ENCODE measurements at regions not wholly inside any gene's neighbourhood (a gene's known extent, or its start where the extent isn't known, plus 50 kb on each side); places are given as distances from the start of the nearest gene placed in this dataset.

- TF ChIP-seq POLR2A (IDR thresholded peaks at IDR 0.05; ENCODE audit: borderline replicate concordance, extremely low read depth, insufficient read depth, insufficient read length) = no peak
- TF ChIP-seq SIN3A (IDR thresholded peaks at IDR 0.05; ENCODE audit: low read depth) = no peak
- TF ChIP-seq ATF3 (IDR thresholded peaks at IDR 0.05) = no peak
- TF ChIP-seq CTCF (IDR thresholded peaks at IDR 0.05 in 2 of 3, conservative IDR thresholded peaks at IDR 0.05 in 1 of 3; ENCODE audit: borderline replicate concordance in 1 of 3, insufficient read depth in 1 of 3, low read depth in 2 of 3, low read length in 2 of 3) = no peak
- TF ChIP-seq EZH2phosphoT487 (IDR thresholded peaks at IDR 0.05; ENCODE audit: borderline replicate concordance) = no peak
- TF ChIP-seq POLR2AphosphoS5 (IDR thresholded peaks at IDR 0.05; ENCODE audit: low read depth, low read length) = no peak
- TF ChIP-seq EZH2 (IDR thresholded peaks at IDR 0.05) = no peak
Observed at GRCh38 chr2:37849911-37850310, 75.2 kb upstream of the RMDN2 start.

All from HCT116 (cell line).